ENCODE measurements at regions not wholly inside any gene's neighbourhood (a gene's known extent, or its start where the extent isn't known, plus 50 kb on each side); places are given as distances from the start of the nearest gene placed in this dataset.
"Not testable (repeated sequence)": the region's sequence is repeated elsewhere in the genome, so short reads cannot be mapped to it uniquely, and the experiment has no call there.

DNA sequence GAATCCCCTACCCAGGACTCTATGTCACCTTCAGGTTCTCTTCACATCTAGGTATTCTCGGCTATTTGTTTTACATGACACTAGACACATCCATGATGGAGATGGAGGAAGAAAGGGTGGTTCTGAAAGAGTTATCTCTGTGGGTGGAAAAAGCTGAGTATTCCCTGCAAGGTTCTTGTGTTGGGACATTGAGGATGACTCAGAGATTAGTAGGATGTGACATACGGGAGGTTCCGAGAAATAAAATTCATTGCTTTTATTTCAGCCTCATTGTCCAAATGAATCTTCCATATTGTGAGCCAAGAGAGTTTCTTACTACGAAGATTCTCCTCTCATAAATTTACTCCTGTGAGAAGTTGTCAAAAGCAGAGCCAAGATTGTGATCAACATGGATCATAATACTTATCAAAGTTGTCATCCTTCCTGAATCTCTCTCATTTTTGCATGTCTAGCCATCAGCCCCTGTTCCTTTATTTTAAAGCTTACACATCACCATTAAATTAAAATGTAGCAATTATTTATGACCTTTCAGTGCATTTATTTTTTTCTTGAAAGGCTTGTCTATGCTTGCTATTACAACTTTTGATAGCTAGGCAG is 370.0 kb downstream of the PSAT1 start:
- DNase-seq (ENCODE audit: low read depth in 1 of 2, low spot score in 1 of 2), result no peak

DNA sequence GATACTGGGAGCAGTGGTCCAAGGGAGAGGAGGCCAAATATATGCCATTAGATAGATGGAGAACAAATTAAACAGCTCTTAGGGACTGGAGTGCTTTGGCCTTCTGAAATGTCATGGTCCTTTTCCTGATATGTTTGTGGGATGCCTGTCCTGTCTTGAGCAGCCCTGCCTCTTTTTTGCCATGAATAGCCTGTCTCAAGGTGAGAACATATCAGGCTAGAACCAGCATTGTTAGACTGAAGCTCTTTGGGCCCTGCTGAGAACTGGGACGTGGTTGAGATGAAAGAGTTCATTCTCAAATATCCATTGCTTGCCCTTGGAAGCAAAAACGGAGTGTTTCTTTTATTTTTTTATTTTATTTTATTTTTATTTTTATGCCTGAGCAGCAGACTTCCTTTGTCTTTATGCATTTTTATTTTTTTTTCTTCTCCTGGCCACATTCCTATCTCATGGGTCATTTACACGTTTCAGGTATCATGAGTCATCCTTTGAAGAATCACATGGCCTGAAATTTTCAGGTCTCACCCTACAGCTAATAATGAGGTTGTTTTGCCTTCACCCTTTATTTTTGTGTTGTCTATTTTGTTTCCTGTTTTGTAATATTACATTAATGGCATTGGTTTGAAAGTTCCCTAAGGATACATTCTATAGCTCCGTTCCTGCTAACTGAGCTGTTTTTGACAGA is 371.4 kb downstream of the PSAT1 start:
- no peak for DNase-seq (ENCODE audit: low read depth in 1 of 2, low spot score in 1 of 2)

DNA sequence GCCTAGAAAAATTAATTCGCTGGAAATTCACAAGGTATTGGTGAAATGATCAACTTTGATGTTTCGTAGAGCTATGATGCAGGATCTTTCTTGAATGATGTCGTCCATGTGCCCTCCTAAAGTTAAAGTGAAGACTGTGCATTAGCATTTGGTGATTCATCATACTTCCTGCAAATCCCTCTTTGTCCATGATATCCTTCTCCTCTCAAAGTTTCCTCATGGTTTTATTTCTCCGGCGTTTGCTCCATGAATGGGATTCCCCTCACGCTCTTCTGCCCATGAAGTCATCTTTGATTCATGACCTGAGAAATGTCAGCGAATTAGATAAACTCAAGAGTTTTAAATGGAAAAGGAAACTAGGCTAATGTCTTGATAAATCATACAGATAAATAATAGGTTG is 372.7 kb downstream of the PSAT1 start:
- no peak for DNase-seq (ENCODE audit: low read depth in 1 of 2, low spot score in 1 of 2)

DNA sequence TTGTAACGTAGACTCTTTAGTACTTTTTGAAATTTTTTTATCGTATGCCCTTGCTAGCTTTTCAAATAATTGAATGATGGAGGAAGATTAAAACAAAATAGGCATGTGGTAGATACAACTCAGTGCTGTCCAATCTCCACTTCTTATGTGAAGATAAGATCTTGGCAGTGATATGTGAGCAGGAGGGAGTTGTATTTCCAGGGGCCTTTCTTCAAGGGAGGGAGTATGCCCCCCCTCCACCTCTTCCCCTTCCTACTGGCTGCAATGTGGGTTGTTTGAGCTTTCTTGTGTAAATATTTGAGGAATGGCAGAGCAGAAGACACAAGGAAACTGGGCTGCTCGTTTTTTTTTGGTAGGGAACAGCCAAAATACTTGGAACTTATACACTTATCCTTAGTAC is 374.9 kb downstream of the PSAT1 start:
- DNase-seq (ENCODE audit: low read depth in 1 of 2, low spot score in 1 of 2), result no peak

DNA sequence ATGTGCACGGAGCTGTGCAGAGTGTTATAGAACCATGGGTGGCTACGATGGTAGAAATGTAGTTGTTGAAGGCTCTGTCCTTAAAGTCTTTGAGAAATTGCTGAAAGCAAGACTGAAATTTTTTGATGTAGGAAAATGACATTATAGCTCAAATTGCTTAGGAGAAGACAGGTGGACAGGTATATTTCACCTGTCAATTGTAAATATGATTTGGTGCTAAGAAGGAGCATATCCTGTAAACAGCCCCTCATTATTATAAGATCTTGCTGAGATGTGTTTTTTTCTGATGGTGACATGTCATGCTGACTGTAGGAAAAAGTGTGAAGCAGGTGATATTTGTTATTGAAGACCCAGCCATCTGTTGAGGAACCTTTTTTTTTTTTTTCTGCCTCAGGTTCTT is 377.9 kb downstream of the PSAT1 start:
- DNase-seq (ENCODE audit: low read depth in 1 of 2, low spot score in 1 of 2), result no peak

DNA sequence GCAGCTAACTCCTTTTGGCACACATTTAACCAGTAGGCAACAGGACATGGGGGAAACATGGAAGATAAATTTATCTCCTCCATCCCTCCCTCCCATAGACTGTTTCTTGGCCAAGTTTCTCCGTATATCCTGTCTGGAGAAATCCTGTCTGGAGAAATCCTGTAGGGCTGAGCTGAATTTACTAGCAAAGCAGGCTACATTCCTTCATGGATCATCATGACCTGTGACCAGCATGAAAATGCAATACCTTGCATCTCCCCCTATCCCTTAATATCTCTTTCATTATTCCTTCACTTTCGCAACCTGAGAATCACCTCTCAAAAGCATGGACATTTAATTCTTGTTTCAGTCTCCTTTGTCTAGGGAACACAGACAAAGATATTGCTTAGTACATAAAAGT is 379.1 kb downstream of the PSAT1 start:
- no peak for DNase-seq (ENCODE audit: low read depth in 1 of 2, low spot score in 1 of 2)

DNA sequence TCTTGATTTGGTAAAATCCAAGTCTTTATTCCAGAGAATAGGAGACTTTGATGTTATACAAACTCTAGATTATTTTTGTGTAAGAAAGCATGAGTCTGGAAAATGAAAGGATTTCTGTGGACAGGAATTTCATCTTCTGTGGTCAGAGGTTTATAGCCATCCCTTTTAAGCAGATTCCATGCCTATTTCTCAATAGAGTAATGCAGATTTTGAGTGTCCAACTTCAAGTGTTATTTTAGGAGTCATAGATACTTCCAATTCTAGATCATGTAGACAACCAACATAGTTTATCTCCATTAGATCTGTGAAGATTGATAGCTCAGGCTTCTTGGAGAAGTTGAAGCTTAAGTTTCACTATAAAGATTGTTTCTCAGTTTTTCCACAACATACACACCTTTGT is 379.7 kb downstream of the PSAT1 start:
- no peak for DNase-seq (ENCODE audit: low read depth in 1 of 2, low spot score in 1 of 2)

DNA sequence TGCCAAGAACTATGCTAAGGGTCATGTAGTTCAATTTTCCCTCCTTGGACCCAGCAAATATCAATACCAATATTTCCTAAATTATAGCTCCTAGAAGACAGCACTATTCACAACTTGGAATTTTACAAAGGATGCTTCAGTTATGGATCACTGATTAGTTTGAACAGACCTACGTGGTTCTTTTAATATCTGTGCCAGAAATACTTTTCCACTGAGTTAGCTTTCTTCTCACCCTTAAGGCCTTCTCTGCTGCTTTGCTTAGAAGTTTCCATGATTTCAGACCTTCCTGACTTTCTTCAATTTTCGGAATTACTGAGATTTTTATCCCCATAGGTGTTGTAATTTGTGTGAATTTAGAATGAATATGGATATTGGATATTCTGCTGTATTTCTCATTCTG is 380.4 kb downstream of the PSAT1 start:
- no peak for DNase-seq (ENCODE audit: low read depth in 1 of 2, low spot score in 1 of 2)

DNA sequence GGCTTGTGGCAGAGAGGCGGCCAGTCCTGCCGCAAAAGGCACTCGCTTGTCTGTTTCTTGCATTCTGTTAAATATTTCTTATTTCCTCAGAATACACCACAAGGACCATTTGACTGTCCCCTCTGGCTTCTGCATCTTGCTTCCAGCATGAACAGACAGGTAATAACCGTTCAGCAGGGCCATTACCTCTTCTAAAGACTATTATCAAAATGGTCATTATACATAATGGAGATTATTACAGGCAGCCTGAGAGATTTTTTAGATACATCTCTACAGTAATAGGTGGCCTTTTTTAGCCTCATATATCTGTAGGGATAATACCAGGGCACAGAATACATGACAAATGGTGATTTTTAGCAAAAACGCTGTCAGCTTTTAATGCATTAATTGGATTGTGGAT is 382.0 kb downstream of the PSAT1 start:
- DNase-seq (ENCODE audit: low read depth in 1 of 2, low spot score in 1 of 2), result no peak

DNA sequence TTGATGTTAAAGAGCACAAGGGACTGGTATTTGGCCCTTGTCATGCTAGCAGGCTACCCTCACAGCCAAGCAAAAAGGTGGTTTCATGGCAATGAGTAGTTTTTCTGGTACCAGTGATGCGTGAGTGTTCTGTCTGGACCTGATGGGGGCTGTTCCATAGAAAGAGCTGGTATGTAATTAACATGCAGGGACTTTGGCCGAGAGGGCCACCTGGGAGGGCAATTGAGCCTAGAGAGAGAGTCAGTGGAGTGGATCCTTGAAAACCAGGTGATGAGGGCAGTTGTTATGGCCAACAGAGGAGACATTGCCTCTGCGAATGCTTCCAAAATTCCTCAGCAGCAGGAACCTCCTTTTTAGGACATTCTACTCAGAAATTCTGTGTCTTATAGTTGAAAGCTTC is 383.3 kb downstream of the PSAT1 start:
- no peak for DNase-seq (ENCODE audit: low read depth in 1 of 2, low spot score in 1 of 2)

DNA sequence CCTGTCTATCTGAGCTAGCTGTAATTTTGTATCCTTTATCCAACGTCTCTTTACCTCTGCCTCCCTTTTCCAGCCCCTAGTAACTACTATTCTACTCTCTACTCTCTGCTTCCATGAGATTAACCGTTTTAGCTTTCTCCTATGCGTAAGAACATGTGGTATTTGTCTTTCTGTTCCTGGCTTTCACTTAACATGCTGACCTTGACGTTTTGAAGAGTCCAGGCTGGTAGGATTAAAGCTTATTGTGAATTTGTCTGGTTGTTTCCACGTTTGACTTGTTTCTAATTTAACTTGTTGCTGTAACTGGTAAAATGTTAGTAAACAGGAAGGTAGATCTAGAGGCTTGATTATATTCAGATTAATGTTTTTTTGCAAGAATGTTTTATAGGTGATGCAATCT is 385.3 kb downstream of the PSAT1 start:
- DNase-seq (ENCODE audit: low read depth in 1 of 2, low spot score in 1 of 2), result no peak

DNA sequence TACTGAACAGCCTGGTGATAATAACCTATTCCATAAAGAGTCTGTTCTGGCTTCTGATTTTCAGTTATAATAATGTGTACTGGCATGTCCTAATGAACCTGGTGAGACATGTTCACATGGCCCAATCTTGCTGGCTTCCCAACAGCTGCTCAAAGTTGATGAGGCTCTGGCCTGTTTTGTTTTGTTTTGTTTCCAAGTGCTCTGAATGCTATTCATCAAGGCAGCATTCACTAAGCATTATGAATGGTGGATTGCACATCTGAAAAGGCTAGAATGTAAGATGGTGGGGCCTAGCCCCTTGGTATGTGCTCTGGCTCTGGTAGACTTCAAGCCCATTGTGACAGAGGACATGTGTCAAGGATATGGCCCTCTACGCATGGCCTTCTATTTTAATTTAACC is 388.5 kb downstream of the PSAT1 start:
- DNase-seq (ENCODE audit: low read depth in 1 of 2, low spot score in 1 of 2), result no peak

DNA sequence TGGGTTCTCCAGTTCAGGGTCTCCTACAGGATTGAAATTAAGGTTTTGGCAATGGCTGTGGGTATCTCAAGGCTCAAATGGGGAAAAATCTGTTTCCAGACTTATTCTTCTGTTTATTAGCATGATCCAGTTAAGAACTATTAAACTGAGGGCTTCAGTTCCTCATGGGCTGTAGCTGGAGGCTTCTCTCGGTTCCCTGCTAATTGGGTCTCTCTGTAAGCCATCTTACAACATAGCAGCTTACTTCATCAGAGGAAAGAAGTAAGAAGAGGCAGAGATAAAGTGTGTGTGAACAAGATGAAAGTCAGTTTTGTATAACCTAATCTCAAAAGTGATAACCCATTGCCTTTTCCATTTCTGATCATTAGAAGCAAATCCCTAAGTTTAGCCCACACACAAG is 391.9 kb downstream of the PSAT1 start:
- DNase-seq (ENCODE audit: low read depth in 1 of 2, low spot score in 1 of 2), result no peak

DNA sequence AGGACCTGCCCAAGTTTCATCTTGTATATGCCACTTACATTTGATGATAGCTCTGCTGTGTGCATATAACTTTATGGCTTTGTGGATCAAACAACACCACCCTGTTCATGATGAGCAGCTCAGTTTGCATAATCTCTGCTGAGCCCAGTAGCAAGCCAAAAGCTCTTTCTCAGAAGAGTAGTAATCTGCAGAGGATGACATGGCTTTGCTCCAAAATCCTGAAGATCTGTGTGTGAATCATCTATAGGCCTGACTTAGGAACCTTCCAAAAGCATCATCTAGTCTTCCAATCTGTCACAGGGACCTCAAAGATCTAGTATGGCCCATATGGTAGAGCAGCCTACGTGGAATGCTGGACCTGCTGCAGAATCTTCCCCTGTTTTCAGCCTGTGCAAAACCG is 394.6 kb downstream of the PSAT1 start:
- DNase-seq (ENCODE audit: low read depth in 1 of 2, low spot score in 1 of 2), result no peak

DNA sequence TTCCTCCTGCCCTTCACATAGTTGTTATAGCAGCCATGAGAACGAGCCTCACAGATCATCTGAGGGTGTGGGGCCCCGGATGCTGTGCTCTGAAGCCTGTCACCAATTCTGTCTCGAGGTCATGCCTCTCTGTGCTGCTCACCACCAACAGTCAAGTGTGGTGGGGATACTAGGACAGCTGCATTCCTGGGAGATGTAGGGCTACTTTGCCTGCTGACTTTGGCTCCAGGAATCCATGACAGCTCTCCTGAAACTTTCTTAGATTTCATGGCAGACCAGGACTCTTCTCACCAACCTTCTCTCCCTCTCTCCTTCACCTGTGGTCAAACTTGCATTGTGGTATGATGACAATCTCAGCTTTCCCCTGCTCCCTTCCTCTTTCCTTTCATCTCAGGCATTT is 395.9 kb downstream of the PSAT1 start:
- no peak for DNase-seq (ENCODE audit: low read depth in 1 of 2, low spot score in 1 of 2)

DNA sequence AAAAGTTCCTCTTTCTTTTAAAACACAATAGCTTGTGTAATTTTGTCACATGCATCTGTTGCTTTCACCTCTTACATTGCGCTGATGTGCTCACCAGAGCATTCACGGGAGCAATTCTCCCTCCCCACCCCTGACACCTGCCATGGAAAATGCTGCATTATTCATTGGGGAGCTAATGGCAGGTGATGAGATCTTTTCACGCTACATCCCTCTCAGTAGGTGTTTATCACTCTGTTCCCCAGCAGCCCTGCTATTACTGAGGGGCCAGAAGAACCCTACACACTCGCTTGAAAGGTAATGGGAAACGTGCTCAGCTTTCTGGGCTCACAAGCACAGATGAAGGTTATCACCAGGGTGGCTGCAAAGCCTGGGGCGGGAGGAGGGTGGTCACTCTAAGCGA is 398.0 kb downstream of the PSAT1 start:
- DNase-seq (ENCODE audit: low read depth in 1 of 2, low spot score in 1 of 2), result no peak

DNA sequence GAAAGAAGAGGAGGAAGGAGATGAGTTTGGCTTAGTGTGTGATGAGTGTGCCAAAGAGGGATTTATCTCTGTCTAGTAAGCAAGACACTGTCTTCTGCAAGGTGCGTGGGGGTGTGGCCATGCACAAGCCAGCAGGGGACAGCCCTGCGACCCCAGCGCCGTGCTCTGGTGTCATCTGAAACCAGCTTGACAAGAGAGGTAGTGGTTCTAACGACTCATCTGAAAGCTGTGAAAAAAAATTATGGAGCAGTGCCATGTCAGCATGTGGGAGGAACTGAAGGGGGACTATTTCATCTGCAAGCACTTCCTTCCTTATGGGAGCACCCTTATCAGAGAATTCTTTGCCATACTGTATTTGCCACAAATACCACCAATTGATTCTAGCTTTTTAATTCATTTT is 398.6 kb downstream of the PSAT1 start:
- DNase-seq (ENCODE audit: low read depth in 1 of 2, low spot score in 1 of 2), result no peak

DNA sequence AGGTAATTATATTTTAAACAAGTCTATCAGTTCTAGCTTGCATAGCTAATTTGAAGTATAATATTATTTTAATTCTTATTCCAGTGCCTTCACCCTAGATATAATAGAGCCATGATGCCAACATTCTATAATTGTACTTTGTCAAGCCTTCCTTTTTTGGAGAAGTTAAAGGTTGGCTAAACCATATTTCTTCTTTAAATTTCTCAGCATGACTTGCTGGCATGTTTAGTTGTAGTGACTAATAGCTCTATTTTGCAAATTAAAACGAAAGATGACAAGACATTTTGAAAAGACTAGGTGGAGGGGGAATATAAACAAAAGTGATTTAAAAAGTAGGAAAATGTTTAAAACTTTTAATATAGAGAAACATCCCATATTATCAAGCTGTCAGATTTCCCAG is 400.7 kb downstream of the PSAT1 start:
- no peak for DNase-seq (ENCODE audit: low read depth in 1 of 2, low spot score in 1 of 2)

DNA sequence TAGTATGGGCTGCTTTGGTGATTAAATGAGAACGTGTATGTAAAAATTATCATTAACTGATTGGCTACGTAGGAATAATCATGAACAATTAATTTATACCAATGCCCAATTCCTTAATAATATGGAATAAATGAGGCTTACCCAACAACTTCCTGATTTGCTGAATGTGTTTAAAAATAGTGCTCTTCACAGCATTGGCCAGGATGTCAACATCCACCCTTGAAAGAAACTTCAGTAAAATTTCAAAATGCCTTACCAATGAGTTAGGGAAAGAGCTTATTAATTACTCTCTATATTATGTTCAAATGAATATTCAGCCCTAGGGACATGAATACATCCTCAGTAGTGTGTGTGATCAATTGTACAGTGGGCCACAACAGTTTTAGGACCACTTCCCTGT is 401.4 kb downstream of the PSAT1 start:
- no peak for DNase-seq (ENCODE audit: low read depth in 1 of 2, low spot score in 1 of 2)

DNA sequence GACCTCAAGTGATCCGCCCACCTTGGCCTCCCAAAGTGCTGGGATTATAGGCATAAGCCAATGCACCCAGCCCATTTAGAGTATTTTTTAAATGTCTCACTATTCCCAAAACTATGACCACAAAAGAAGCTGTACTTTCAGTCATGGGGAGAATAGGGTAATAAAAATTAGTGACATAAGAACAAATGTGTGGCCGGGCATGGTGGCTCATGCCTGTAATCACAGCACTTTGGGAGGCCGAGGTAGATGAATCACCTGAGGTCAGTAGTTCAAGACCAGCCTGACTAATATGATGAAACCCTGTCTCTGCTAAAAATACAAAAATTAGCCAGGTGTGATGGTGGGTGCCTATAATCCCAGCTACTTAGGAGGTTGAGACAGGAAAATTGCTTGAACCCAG is 402.3 kb downstream of the PSAT1 start:
- not testable (repeated sequence) for DNase-seq (ENCODE audit: low read depth in 1 of 2, low spot score in 1 of 2)

DNA sequence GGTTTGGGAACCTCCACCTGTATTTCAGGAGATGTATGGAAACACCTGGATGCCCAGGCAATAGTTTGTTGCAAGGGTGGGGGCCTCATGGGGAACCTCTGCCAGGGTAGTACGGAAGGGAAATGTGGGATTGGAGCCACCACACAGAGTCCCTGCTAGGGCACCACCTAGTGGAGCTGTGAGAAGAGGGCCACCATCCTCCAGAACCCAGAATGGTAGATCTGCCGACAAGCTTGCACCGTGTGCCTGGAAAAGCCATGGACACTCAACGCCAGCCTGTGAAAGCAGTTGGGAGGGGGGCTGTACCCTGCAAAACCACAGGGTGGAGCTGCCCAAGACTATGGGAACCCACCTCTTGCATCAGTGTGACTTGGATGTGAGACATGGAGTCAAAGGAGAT is 407.2 kb downstream of the PSAT1 start:
- not testable (repeated sequence) for DNase-seq (ENCODE audit: low read depth in 1 of 2, low spot score in 1 of 2)

DNA sequence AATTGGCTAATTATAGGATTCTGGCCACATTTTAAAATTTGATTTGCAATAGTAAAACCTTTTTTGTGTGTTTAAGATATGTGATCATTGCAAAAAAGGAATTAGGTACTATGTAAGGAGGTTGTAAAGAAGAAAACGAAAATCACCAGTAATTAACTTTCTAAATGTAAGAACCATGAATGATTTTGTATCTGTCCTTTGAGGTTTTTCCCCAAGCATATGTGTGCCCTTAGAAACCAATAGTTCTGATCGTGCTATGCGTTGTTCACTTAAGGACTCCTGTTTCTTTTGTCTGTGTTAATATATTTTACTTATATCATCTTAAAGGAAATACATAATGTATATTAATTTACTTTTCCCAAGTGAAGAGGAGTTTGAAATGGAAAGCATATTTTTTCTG is 410.2 kb downstream of the PSAT1 start:
- DNase-seq (ENCODE audit: low read depth in 1 of 2, low spot score in 1 of 2), result no peak

DNA sequence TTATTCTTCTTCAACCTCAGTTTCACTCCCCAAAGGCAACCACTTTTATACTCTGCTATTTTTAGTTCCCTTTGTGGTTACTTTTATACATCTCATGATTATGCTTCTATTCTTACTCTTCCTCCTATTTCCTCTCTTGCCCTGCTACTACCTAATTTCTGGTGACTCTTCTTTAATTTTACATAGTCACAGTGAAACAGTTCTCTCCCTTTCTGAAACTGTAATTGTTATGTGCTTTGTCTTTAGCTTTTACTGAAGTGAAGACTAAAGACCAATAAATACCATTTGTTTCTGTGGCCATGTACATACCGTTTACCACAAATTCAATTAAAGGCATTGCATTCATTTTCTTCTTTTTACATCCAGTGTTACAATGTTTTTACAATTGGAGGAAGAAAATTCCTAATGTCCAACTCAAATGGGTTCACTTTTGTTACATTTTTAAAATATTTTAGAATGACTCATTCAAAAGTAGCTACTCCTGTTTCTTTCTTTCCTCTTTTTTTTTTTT is 410.6 kb downstream of the PSAT1 start:
- DNase-seq (ENCODE audit: low read depth in 1 of 2, low spot score in 1 of 2), result no peak

Measured in activated T-helper 1 cell treated with anti-CD3 and anti-CD28 coated beads, Interleukin-2, amount 50 U/mL, for 16 hours (primary cell).